Neural progenitor cell (in vitro differentiated cells): ENCODE measurements at regions not wholly inside any gene's neighbourhood (a gene's known extent, or its start where the extent isn't known, plus 50 kb on each side); places are given as distances from the start of the nearest gene placed in this dataset.
"Not testable (repeated sequence)": the region's sequence is repeated elsewhere in the genome, so short reads cannot be mapped to it uniquely, and the experiment has no call there.

Source experiments
- CTCF ChIP-seq: fragments of 200-600 bp; sonication (generic); IDR thresholded peaks from 2 replicates; pipeline ENCODE4 v1.5.1; 2017; ENCODE audit warnings: antibody characterized with exemption, mild to moderate bottlenecking
- EZH2 ChIP-seq: fragments of 200-600 bp; sonication (generic); IDR thresholded peaks from 2 replicates; pipeline ENCODE4 v1.6.1; 2017; ENCODE audit warnings: antibody characterized with exemption, mild to moderate bottlenecking, moderate library complexity
- EZH2phosphoT487 ChIP-seq: fragments of 200-600 bp; sonication (generic); IDR thresholded peaks from 2 replicates; pipeline ENCODE4 v1.6.1; 2017; ENCODE audit warnings: antibody characterized with exemption

- not testable (repeated sequence) for TF ChIP-seq CTCF, EZH2, EZH2phosphoT487
Measured at GRCh38 chr12:105478788-105479187, 148.3 kb downstream of the C12orf75 start.
